Amygdala (tissue), 56 donors: ENCODE measurements at regions not wholly inside any gene's neighbourhood (a gene's known extent, or its start where the extent isn't known, plus 50 kb on each side); places are given as distances from the start of the nearest gene placed in this dataset.
"Not testable (repeated sequence)": the region's sequence is repeated elsewhere in the genome, so short reads cannot be mapped to it uniquely, and the experiment has no call there.

Experiments used
- DNase-seq, 56 donors: peaks; one replicate each; lab custom pipeline; 2025; lab: John Stamatoyannopoulos, UW

GRCh38 chr11:23611726-23612125, 751.5 kb upstream of the CCDC179 start:
- DNase-seq: no peak

- DNase-seq: no peak
These were observed 760.3 kb upstream of the CCDC179 start for GRCh38 chr11:23620617-23621016.

GRCh38 chr11:23632293-23632692, 772.0 kb upstream of the CCDC179 start:
- DNase-seq: no peak

GRCh38 chr11:23644443-23644842, 784.2 kb upstream of the CCDC179 start:
- DNase-seq: no peak

GRCh38 chr11:23652336-23652735, 792.1 kb upstream of the CCDC179 start:
- DNase-seq: not testable (repeated sequence)

GRCh38 chr11:23653071-23653675, 792.9 kb upstream of the CCDC179 start:
- no peak for DNase-seq

- no peak for DNase-seq
These were observed 808.0 kb upstream of the CCDC179 start for GRCh38 chr11:23668324-23668723.

- no peak for DNase-seq
These were observed 813.1 kb upstream of the CCDC179 start for GRCh38 chr11:23673366-23673765.

- DNase-seq: no peak
These were observed 814.6 kb upstream of the CCDC179 start for GRCh38 chr11:23674866-23675265.

- DNase-seq: no peak
These were observed 817.8 kb upstream of the LUZP2 start for GRCh38 chr11:23679041-23679440.

GRCh38 chr11:23679981-23680380, 816.9 kb upstream of the LUZP2 start:
- no peak for DNase-seq

- no peak for DNase-seq
These were observed 816.2 kb upstream of the LUZP2 start for GRCh38 chr11:23680488-23681230.

- no peak for DNase-seq
These were observed 812.2 kb upstream of the LUZP2 start for GRCh38 chr11:23684701-23685100.

- no peak for DNase-seq
These were observed 808.9 kb upstream of the LUZP2 start for GRCh38 chr11:23687991-23688390.

- no peak for DNase-seq
These were observed 808.4 kb upstream of the LUZP2 start for GRCh38 chr11:23688411-23688810.

GRCh38 chr11:23688835-23689234, 808.0 kb upstream of the LUZP2 start:
- DNase-seq: no peak

- no peak for DNase-seq
These were observed 800.0 kb upstream of the LUZP2 start for GRCh38 chr11:23696688-23697415.

GRCh38 chr11:23704183-23704582, 792.7 kb upstream of the LUZP2 start:
- no peak for DNase-seq

GRCh38 chr11:23711981-23712380, 784.9 kb upstream of the LUZP2 start:
- DNase-seq: no peak

- DNase-seq: no peak
These were observed 777.8 kb upstream of the LUZP2 start for GRCh38 chr11:23719016-23719415.

GRCh38 chr11:23723861-23724260, 773.0 kb upstream of the LUZP2 start:
- DNase-seq: no peak

GRCh38 chr11:23725752-23726151, 771.1 kb upstream of the LUZP2 start:
- no peak for DNase-seq
